Activated naive CD4-positive, alpha-beta T cell treated with anti-CD3 and anti-CD28 coated beads, Interleukin-2, amount 50 U/mL, for 16 hours (primary cell): ENCODE measurements at regions not wholly inside any gene's neighbourhood (a gene's known extent, or its start where the extent isn't known, plus 50 kb on each side); places are given as distances from the start of the nearest gene placed in this dataset.

Experiments used
- DNase-seq: peaks from one replicate; pipeline ENCODE4 v3.0.0-alpha.2; 2020

DNA sequence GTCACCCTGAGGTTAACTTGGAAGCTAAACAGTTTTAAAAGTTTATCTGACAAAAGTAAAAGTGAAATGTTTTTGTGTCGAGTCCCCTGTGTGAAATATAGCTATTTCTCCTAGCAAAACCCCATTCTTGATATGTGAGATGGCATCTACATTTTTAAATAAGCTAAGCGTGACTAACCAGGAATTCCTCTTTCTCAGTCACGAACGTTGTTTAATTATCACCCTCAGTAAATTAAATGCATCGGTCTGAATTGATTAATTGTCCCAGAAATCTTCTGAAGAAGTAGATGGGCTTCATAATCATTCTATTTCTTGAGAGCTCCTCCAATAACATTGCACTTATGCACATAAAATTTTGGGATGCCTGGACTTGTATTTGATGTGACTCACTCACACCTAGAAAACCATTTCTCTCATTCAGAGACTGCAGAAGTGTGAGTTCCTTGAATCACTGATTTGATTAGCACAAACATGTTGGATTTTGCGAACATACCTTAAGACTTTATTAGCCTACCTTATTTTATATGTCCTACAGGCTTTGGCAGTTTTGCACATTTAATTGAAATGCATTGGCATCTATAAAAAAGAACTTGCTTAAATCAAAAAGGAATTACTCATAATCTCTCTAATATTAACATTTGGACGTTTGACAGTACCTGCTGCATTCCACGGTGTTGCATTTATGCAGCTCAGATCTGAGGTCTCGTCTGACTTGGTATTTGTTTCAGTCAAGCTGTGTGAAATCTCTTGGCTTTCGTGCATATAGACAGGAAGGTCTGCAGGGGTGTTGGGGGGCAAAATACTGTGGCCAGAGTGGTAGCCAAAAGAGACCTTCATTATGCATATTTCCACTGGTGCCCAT lies 475.2 kb downstream of the EPHA4 start:
- DNase-seq: no peak

DNA sequence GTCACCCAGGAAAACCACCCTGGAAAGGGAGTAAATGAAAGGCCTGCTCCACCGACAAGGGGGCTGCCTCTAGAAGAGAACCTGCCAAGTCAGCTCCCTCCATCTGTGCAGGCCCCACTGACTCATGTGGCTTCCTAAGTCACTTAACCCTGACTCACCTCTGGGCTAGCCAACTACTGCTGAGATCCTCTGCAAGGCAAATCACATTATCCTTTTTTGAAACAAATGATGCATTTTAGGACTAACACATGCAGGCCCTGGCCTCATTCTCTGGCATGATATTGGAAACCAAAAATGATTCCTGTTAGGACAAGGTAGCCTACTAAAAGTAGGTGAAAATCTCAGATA lies 474.6 kb downstream of the EPHA4 start:
- DNase-seq: no peak

DNA sequence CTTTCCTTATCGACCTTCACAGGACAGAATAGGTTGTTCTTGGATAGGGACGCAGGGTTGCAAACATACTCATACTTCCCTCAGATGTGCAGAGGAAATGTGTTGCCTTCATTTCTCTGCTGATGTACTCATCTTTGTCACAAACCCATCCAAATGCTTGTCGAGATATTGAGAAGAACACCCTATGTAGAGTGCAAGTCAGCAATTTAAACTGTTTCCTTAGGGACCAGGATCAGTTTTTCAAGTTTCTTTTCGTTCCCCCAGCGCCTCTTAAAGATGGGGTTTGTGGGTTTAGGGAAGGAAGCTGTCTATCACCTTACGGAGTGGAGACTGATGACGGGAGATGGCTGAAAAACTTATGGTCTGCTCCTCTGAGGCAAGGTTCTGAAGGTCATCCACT lies 474.2 kb downstream of the EPHA4 start:
- DNase-seq: no peak

DNA sequence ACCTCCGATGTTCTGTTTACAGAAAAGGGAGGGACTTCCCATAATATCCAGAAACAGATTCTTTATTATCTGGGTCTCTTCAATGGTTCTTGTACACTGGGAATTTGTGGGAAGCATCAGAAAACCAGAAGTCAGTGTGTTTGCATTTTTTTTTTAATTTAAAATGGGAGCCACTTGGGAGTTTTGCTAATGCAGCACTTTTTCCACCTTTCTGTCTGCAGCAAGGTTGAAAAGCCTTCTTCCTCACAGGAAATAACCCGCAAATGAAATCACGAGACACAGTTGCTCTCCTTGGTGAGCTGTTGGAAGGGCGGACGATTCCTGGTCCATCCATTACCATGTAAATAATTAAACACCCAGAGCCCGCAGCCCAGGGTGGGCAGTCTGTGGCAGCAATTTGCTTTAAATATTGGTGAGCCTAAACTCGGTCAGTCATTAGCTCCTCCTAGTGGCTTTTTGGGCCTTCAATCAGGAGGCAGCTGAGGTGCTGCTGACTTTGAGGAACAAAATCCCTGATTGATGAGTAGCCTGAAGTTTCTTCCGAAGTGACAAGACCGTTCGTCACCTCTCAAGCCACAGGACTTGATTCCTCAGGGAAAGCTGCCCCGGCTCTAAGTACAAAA lies 471.5 kb downstream of the EPHA4 start:
- no peak for DNase-seq

DNA sequence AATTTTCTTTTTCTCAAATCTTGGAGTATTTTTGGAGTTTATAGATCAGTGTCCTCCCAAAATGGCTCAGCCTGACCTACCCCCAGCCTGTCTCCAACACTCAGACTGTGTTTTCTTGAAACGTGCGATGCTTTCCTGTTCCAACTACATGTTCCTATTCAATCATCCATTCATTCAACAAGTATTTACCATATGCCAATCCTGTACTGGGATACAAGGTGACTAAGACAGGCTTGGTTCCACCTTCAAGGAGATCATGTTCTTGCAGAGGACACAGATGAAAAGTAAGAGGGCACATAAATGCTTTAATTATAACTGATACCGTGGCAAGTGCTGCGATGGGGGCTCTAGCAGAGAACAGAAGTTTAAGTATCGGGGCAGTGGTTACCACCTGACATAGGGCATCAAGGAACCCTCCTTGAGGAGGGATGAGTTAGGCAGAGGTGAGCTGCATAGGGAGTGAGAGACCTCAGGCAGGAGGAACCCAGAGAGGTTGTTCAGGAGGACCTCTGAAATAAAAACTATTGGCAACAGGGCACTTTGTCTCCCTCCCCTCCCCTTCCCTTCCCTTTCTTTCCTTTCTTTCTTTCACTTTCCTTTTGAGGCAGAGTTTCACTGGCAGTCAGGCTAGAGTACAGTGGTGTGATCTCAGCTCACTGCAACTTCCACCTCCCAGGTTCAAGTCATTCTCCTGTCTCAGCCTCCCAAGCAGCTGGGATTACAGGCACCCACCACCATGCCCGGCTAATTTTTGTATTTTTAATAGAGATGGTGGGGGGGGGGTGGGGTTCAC lies 469.0 kb downstream of the EPHA4 start:
- DNase-seq: no peak

DNA sequence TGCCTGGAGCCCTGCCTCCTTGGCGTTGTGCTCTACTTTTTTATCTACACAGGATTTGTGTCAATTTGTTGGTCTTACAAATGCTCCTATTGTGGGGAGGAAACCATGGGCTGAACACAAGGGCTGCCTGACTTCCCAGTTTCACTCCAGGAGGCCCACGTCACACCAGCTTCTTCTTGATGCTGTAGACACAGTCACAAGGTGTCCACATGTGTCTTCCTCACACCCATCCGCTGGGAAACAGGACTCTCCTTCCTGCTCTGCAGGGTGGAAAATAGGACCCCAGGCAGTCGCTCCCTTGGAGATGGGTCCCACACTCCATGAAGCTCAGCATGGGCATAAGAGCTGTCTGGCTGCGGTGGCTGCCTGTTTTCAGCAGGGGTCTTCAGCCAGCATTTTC lies 468.2 kb downstream of the EPHA4 start:
- DNase-seq: no peak

DNA sequence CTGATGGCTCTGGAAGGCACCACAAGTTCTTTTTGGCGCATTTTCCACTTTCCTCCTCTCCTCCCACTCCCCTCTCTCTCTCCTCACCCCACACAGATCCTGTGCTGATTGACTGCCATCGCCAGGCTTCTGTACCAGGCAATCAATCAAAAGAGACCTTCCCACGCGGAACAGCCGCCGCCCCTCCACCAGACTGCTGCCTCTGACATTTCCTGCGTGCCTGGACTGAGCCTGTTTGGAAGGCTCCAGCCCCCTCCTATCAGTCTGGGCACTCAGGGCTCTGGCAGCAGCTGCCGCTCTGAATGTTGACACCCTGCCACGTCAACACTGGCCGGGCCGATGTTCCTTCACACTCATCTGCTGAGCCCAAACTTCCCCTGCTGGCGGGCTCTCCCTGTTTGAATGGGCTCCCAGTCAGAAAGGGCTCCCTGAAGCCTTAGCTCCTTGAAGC lies 467.7 kb downstream of the EPHA4 start:
- DNase-seq: no peak

DNA sequence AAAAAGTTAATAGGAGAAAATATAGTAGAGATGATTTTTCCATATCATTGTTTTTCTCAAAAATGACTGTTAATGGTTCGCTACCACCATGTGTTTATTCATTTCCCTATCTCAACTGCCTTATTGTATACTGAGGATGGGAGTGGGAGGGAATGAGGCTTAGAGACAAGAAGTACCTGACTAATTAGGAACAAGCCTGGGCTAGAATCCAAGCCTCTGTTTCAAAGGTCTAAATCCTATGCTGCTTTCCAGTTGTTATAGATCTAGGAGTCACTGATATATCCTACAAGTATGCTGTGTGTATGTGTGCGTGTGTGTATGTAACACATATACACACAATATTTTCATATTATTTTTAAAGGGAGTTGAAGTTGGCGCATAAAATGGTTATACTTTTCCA lies 465.9 kb downstream of the EPHA4 start:
- DNase-seq: no peak

DNA sequence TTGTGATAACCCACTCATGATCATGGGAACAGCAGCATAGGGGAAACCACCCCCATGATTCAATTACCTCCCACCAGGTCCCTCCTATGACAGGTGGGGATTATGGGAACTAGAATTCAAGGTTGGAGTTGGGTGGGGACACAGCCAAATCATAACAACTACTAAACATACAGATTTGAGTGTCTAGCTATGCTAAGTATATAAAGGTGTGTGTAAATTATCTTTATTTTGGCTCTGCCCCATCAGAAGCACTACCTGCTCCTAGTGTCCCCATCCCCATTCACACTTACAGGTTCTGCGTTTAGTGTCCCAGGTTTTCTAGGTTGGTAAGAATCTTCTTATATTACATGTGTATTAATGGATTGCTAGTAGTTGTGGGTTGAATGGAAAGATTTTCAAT lies 464.7 kb downstream of the EPHA4 start:
- no peak for DNase-seq

DNA sequence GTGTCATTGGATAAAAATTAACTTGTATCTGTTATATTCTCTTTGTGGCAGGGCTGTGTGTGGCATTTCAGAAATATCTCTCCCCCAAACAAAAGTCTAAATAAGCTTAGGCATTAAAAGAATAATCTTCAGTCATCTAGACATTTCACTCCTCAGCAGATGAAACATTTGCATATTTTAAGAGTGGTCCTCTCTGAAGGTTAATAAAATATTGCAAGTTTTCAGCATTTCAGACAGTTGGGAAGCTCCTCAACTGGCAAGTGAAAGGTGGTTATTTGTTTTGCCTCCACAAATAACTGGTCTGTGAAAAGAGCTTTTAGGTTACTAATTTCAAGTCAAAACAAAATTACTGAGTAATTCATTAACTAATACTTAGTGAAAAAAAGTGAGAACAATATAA lies 462.6 kb downstream of the EPHA4 start:
- DNase-seq: no peak

DNA sequence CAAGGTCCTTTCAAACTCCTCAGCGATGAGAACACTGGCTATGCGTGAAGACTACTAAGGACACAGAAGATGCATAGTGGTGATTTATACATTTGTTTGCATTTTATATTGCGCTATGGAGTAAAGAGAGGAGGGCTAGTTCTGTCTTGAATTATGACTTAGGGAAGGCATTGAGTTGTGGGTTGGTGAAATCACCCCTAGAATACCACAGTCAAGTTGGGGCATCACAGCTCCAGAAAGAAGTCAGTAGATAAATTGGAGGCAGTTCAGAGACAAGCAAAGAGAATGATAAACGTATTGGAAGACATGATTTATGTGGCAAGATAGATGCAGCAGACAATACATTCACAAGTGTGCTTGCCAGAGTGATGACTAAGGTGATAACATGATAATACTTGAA lies 460.4 kb downstream of the EPHA4 start:
- DNase-seq: no peak

DNA sequence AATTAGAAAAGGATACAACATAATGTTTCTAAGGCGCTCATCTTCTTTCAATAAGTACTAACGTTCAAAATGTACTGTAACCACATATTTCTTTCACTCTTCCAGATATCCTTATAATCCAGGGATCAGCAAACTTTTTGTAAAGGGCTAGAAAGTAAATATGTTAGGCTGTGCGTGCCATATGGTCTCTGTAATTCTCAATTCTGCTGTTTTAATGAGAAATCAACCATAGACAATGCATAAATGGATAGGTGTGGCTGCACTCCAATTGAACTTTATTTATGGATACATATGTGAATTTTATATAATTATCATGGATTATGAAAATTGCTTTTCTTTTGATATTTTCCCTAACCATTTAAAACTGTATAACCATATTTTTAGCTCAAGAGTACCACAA lies 459.4 kb downstream of the EPHA4 start:
- DNase-seq: no peak

DNA sequence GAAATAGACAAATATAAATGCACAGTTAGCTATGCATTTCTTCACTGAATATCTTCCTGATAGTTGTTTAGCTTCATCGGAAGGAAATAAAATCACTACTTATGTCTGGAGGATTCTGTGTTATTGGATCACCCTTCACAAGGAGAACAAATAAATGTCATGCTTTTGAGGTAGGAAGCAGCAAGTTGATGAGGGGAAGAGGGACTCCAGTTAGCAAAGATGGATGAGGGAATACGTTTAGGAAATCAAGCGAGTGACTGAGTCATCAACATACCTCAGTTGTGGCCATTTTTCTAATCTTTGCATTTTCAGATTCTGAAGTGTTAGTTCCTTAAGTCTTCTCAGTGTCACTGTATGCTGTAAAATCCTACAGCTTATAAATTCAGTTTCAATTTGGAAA lies 456.2 kb downstream of the EPHA4 start:
- DNase-seq: no peak

DNA sequence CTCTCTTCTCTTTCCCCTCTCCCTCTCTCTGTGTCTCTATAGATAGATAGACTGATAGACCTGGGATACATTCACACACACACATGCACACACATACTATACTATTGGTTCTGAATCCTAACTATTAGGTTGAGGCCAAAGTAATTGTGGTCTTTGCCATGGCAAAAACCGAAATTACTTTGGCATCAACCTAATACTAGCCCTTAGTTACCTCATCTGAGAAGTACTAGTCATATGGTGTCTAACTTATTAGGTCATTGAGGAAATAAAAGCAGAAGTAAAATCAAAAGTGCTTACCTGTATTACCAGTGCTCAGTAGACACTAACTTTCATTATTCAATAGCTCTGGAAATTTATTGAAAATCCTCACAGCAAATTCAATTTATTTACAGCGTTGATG lies 451.5 kb downstream of the EPHA4 start:
- no peak for DNase-seq

DNA sequence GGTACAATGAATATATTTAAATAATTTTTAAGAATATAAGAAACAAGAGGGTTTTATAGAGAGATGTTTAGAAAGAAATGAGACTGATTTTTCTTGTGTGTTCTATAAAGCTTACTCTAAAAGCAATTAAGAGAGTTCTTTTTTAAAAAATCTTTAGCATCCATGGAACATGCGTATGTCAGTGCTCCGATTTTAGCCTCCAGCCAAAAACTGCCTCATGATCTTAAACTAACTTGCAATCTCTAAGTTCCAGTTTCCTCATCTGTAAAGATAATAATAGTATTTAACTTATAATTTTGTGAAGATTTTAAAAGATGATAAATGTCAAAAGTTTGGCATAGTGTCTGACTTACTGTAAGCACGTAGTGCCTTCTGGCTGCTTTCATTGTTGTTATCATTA lies 448.7 kb downstream of the EPHA4 start:
- DNase-seq: no peak

DNA sequence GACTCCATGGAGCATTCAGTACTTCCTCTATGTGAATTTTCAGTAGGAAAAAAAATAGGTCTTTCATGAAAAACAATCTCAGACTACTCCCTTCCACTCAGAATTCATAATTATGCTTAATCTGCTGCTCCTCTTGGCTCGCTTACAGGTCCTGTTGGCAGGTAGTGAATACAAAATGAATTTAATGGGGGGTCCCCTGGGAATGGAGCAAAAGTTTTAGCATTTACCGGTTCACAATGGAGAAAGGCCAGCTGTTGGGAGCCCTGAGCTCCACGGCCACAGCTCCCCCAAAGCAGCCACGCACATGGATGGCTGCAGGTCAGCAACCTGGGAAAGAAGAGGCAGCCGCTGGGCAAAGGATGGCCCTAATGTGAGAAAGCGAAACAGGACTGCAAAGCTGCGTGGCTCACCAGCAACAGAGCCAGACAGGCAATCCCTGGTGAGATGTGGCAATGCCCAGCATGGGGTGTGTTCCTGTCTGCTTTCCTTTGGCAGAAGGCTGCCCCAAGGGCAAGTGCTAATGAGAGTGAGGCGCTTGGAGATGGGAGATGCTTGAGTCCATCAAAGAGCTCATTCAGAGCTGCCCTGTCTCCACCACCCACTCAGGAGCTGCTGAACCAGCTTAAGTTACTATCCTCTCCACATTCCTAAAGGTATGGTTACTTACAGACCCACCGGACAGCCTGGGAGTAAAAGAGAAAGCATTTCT lies 447.4 kb downstream of the EPHA4 start:
- DNase-seq: no peak

DNA sequence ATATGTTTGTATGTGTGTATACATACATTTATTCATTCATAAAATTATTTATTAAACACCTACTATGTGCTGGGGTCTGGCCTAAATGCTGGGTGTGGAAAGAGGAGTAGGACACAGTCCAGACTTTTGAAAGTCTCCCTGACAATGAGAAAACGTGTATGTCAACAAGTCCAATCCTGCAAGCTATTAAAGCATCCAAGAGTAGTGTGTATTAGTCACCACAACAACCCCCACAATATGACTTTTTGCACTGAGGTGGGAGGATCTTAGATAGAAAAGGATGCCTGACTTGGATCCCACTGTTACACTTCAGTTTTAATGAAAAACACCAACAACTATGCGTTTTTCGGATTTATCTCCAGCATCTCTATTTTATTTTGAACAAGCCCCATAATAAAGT lies 446.4 kb downstream of the EPHA4 start:
- DNase-seq: no peak

DNA sequence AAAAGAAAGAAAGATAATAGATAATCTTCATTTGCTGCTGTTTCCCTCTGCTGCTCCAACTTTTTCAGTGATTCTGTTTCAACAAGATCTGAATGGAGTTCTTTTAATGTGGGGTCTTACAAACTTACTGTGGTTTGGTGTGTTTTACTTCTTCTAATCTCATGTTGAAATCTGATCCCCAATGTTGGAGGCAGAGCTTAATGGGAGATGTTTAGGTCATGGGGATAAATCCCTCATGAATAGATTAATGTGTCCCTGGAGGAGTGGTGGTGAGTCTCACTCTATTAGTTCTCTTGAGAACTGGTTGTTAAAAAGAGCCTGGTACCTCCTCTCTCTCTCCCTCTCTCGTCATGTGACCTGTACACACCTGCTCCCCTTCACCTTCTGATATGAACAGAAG lies 442.4 kb downstream of the EPHA4 start:
- no peak for DNase-seq

DNA sequence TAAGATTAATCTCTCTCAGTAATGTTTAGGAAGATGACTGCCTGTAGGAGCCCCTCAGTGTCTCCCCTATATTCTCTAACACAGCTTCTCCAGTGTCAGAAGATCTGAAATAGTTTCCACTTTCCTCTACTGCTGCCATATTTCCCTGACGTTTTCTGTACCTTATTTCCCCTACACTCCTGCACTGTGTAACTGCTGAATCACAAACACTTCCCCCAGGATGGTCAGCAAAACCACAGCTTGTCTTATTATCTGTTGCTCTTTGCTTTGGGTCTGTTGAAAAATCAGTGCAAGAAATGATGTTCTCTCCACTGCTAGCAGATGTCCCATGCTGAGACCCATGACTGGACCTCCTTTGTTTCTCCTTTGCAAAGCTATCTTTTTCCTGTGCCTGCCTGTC lies 441.7 kb downstream of the EPHA4 start:
- DNase-seq: no peak

DNA sequence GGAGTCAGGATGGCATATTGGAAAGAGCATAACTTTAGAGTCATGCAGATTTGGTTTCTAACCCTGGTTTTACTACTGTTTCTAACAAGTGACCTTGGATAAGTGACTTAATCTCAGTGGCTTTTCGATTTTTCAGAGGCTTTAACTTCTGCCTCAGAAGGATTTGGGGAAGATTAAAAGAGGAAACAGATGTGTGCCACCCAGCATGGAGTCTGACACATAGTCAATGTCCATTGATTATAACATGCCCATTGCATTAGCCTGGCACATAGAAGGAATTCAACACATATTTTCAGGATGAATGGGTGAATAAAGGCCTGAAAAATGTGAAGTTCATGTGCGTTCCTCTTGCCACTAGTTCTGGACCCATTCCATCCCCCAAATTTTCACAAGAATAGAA lies 438.2 kb downstream of the EPHA4 start:
- no peak for DNase-seq

DNA sequence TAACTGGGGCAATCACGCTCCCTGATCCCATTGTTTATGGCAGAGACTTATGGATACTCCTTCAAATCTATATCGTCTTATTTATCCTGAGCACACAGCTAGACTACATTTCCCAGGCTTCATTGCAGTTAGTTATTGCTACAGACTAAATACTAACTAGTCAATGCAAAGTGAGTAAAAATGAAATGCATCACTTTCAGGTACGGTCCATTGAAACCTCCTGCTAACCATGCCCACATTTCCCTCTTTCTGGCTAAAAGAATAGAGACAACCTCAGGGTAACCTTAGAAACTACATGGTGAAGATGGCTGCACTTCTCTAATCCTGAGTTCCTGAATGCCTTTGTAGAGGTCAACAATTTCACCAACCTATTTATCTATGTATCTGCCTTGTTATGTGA lies 437.4 kb downstream of the EPHA4 start:
- no peak for DNase-seq

DNA sequence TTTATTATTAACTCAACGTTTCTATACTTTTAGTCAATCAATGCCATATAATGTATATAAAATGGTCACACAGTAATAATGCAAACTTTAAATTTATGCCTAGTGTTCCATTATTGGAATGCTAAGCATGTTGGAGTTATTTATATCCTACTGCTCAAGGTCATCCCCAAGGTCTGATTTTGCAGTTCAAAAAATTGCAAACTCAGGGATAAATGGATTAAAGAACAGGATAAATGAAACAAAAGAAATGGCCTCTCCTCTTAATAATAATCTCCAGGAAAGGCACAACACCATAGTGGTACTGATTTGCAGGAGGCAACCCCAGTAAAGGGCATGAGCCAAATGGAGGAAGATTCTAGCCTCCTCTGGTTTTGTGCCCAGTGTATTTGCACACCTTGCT lies 436.4 kb downstream of the EPHA4 start:
- no peak for DNase-seq

DNA sequence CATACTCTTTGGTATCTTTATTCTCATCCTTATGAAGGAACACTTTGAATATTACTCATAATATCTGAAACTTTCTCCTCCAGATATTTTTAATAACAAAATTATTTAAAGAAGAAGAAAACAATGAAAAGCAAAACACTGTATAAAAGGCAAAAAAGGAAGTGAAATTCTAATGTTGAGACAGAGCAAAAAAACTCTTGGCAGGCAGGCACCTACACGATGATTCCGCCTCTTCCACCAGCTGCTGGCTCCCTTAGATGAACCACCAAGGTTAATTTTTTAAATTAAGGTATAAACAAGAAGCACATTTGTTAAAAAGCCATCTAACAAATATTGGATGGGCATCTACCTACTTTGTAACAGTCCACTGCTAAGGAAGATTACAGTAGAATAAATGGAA lies 434.7 kb downstream of the EPHA4 start:
- DNase-seq: no peak
